Nephron progenitor cell (in vitro differentiated cells): ENCODE measurements at regions not wholly inside any gene's neighbourhood (a gene's known extent, or its start where the extent isn't known, plus 50 kb on each side); places are given as distances from the start of the nearest gene placed in this dataset.

Experiments
- DNase-seq: peaks from one replicate; pipeline ENCODE4 v3.0.0; 2021
- H3K27ac Mint-ChIP-seq: 2 replicates; pipeline ENCODE4 v1.8.0; 2021; ENCODE audit warnings: mild to moderate bottlenecking, moderate library complexity, mixed read lengths
- H3K27me3 Mint-ChIP-seq: 2 replicates; pipeline ENCODE4 v1.8.0; 2021; ENCODE audit warnings: mild to moderate bottlenecking, low read depth, mixed read lengths; ENCODE audit not compliant: poor library complexity
- H3K36me3 Mint-ChIP-seq: 2 replicates; pipeline ENCODE4 v1.8.0; 2021; ENCODE audit warnings: low read depth, mixed read lengths
- H3K4me1 Mint-ChIP-seq: 2 replicates; pipeline ENCODE4 v1.8.0; 2021; ENCODE audit warnings: mixed read lengths
- H3K4me3 Mint-ChIP-seq: 2 replicates; pipeline ENCODE4 v1.8.0; 2021; ENCODE audit warnings: mild to moderate bottlenecking, moderate library complexity, mixed read lengths
- H3K9me3 Mint-ChIP-seq: 2 replicates; pipeline ENCODE4 v1.8.0; 2021; ENCODE audit warnings: mild to moderate bottlenecking, moderate library complexity, mixed read lengths
- CTCF ChIP-seq: fragments of 200-600 bp; sonication (generic); IDR thresholded peaks from 2 replicates; pipeline ENCODE4 v1.5.0; 2021; ENCODE audit warnings: antibody characterized with exemption

- no peak overlapping the region for H3K27ac Mint-ChIP-seq
- H3K4me3 Mint-ChIP-seq = no peak overlapping the region
- peaks cover 4% of the 10 kb centered on the region for H3K36me3 Mint-ChIP-seq
- H3K4me1 Mint-ChIP-seq = peaks cover 24% of the 10 kb centered on the region
- H3K9me3 Mint-ChIP-seq = peaks cover 22% of the 10 kb centered on the region
- no peak for TF ChIP-seq CTCF
- DNase-seq = no peak
- H3K27me3 Mint-ChIP-seq = peaks cover 3% of the 10 kb centered on the region
Measured at GRCh38 chr6:11391934-11392777, 145.4 kb upstream of the TMEM170B start.

GRCh38 chr6:11389977-11390376 lies 147.6 kb upstream of the TMEM170B start:
- peaks cover 4% of the 10 kb centered on the region for H3K36me3 Mint-ChIP-seq
- H3K27me3 Mint-ChIP-seq = no peaks in the 10 kb centered on the region
- H3K4me1 Mint-ChIP-seq = peaks cover 20% of the 10 kb centered on the region
- H3K4me3 Mint-ChIP-seq = no peak overlapping the region
- peaks cover 19% of the 10 kb centered on the region for H3K9me3 Mint-ChIP-seq
- H3K27ac Mint-ChIP-seq = no peak overlapping the region
- TF ChIP-seq CTCF = no peak
- DNase-seq = no peak

- TF ChIP-seq CTCF = no peak
- no peak overlapping the region for H3K27ac Mint-ChIP-seq
- no peaks in the 10 kb centered on the region for H3K27me3 Mint-ChIP-seq
- H3K4me1 Mint-ChIP-seq = peaks cover 17% of the 10 kb centered on the region
- peaks cover 19% of the 10 kb centered on the region for H3K9me3 Mint-ChIP-seq
- no peak overlapping the region for H3K4me3 Mint-ChIP-seq
- H3K36me3 Mint-ChIP-seq = peaks cover 4% of the 10 kb centered on the region
- no peak for DNase-seq
Measured at GRCh38 chr6:11388983-11389944, 148.3 kb upstream of the TMEM170B start.

- no peak overlapping the region for H3K4me3 Mint-ChIP-seq
- peaks cover 17% of the 10 kb centered on the region for H3K9me3 Mint-ChIP-seq
- TF ChIP-seq CTCF = no peak
- peaks cover 4% of the 10 kb centered on the region for H3K36me3 Mint-ChIP-seq
- H3K4me1 Mint-ChIP-seq = peaks cover 9% of the 10 kb centered on the region
- H3K27me3 Mint-ChIP-seq = no peaks in the 10 kb centered on the region
- no peak for DNase-seq
- H3K27ac Mint-ChIP-seq = no peak overlapping the region
Measured at GRCh38 chr6:11387707-11388430, 149.7 kb upstream of the TMEM170B start.

- DNase-seq = no peak
- no peak for TF ChIP-seq CTCF
- H3K4me1 Mint-ChIP-seq = peaks cover 13% of the 10 kb centered on the region
- no peak overlapping the region for H3K4me3 Mint-ChIP-seq
- H3K36me3 Mint-ChIP-seq = no peaks in the 10 kb centered on the region
- no peaks in the 10 kb centered on the region for H3K27me3 Mint-ChIP-seq
- H3K27ac Mint-ChIP-seq = no peak overlapping the region
- H3K9me3 Mint-ChIP-seq = peaks cover 8% of the 10 kb centered on the region
Measured at GRCh38 chr6:11386726-11387125, 150.8 kb upstream of the TMEM170B start.
